ENCODE measurements at regions not wholly inside any gene's neighbourhood (a gene's known extent, or its start where the extent isn't known, plus 50 kb on each side); places are given as distances from the start of the nearest gene placed in this dataset.

DNA sequence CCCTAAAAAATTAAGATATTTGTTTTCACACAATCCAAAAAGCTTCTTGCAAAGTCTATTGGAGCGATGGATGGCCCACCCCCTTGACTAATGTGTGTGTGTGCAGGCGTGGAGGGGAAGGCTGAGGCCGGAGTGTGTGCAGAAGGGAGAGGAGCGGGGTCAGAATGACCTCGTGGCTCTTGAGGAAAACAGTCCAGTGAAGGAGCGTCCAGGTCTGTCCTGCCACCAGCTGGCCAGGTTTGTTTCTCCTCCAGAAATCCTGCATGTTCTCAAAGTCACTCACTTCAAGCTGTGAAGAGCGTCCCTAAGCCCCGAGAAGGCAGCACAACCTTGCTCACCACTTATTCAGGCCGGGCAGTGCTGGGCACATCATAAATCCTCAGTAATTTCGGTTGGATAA is 69.5 kb upstream of the SSX2IP start:
- no peak for TF ChIP-seq POLR2A (IDR thresholded peaks at IDR 0.05)
- TF ChIP-seq CTCF (IDR thresholded peaks at IDR 0.05), result no peak

Data from vagina (tissue), 2 donors.